ENCODE measurements at regions not wholly inside any gene's neighbourhood (a gene's known extent, or its start where the extent isn't known, plus 50 kb on each side); places are given as distances from the start of the nearest gene placed in this dataset.

GRCh38 chr12:28700161-28700560 is 448.9 kb upstream of the FAR2 start:
- H3K27ac ChIP-seq, result no peak overlapping the region
- DNase-seq (ENCODE audit: low spot score), result no peak
- H3K4me3 ChIP-seq, result no peak overlapping the region
- no peak for TF ChIP-seq CTCF (IDR thresholded peaks at IDR 0.05)

- no peak for DNase-seq (ENCODE audit: low spot score)
- TF ChIP-seq CTCF (IDR thresholded peaks at IDR 0.05), result no peak
- no peak overlapping the region for H3K4me3 ChIP-seq
- no peak overlapping the region for H3K27ac ChIP-seq
These were observed 444.5 kb upstream of the FAR2 start for GRCh38 chr12:28704477-28705169.

GRCh38 chr12:28708918-28709371 is 440.1 kb upstream of the FAR2 start:
- Histone ChIP-seq H3K4me3 (no peak overlapping the region), H3K27ac (no peak overlapping the region)
- no peak for TF ChIP-seq CTCF (IDR thresholded peaks at IDR 0.05)
- DNase-seq (ENCODE audit: low spot score), result no peak

- no peak for DNase-seq (ENCODE audit: low spot score)
- H3K4me3 ChIP-seq, result no peak overlapping the region
- TF ChIP-seq CTCF (IDR thresholded peaks at IDR 0.05), result no peak
- no peak overlapping the region for H3K27ac ChIP-seq
These were observed 438.9 kb upstream of the FAR2 start for GRCh38 chr12:28709986-28710685.

GRCh38 chr12:28710882-28711281 is 438.2 kb upstream of the FAR2 start:
- DNase-seq (ENCODE audit: low spot score), result no peak
- no peak for TF ChIP-seq CTCF (IDR thresholded peaks at IDR 0.05)
- Histone ChIP-seq H3K4me3 (no peak overlapping the region), H3K27ac (no peak overlapping the region)

DNA sequence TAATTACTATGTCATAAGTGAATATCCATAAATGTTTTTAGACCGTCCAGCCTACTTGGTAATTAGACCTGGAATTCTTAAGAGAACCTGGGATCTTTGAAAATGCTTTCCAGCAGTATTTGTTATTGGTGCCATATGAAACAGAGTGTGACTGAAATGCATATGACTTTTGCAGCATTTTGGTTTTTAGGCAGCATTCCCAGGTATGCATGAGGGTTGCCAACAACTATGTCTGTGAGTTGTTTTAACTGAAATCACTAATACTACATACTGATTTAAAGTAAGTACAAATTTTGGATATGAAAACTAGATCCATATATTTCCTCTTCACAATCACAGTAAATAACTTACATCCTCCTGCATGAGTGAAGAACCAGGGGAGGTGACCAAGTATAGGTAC is 437.7 kb upstream of the FAR2 start:
- DNase-seq (ENCODE audit: low spot score), result no peak
- TF ChIP-seq CTCF (IDR thresholded peaks at IDR 0.05), result no peak
- Histone ChIP-seq H3K4me3 (no peak overlapping the region), H3K27ac (no peak overlapping the region)

DNA sequence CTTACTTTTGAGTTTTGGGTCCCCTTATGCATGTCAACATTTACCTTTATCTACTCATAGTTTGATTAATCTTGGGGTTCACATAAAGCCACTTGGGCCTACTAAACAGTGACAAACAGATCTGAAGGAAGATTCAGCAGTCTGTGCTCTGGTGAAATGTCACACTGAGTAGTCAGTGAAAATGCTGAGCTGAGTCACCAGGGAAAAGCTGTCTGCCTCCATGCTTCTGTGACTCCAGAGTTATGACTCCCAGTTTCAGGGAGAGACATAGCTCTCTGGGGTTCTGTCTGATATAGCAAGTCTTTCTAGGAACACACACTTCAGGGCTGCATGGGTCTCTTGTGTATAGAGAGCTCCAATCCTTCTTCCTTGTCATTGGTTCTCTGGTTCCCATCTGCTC is 406.3 kb upstream of the FAR2 start:
- no peak for TF ChIP-seq CTCF (IDR thresholded peaks at IDR 0.05)
- no peak overlapping the region for H3K27ac ChIP-seq
- no peak for DNase-seq (ENCODE audit: low spot score)
- H3K4me3 ChIP-seq, result no peak overlapping the region
